Natural killer cell treated with Interleukin-12 subunit alpha and Interleukin-12 subunit beta and Interleukin-15 and Interleukin-18, amount 100 ng/mL, for 72 hours (primary cell): ENCODE measurements at regions not wholly inside any gene's neighbourhood (a gene's known extent, or its start where the extent isn't known, plus 50 kb on each side); places are given as distances from the start of the nearest gene placed in this dataset.

Experiments
- ATAC-seq, 2 donors: fragments of 150-1000 bp; cut with Tn5 transposase in 1 of 2; sonication (Bioruptor Pico), chemical (Tn5 transposase) in 1 of 2; 2 replicates each; pipeline ENCODE4 v1.10.0; 2021
- DNase-seq: peaks from one replicate; pipeline ENCODE4 v3.0.0; 2022; ENCODE audit warnings: low spot score
- H3K27ac Mint-ChIP-seq, 2 donors: 1 replicate in 1 of 2; 2 replicates in 1 of 2; pipeline ENCODE4 v1.8.0; 2022; ENCODE audit warnings: mixed read lengths in 2 of 2, mild to moderate bottlenecking in 1 of 2, moderate library complexity in 1 of 2
- H3K27me3 Mint-ChIP-seq, 2 donors: 1 replicate in 1 of 2; 2 replicates in 1 of 2; pipeline ENCODE4 v1.8.0; 2022; ENCODE audit warnings: mixed read lengths in 2 of 2
- H3K36me3 Mint-ChIP-seq: one replicate; pipeline ENCODE4 v1.8.0; 2022; ENCODE audit warnings: mixed read lengths
- H3K4me1 Mint-ChIP-seq, 2 donors: 1 replicate in 1 of 2; 2 replicates in 1 of 2; pipeline ENCODE4 v1.8.0; 2022; ENCODE audit warnings: low read depth in 2 of 2, mixed read lengths in 2 of 2, mild to moderate bottlenecking in 1 of 2
- H3K4me3 Mint-ChIP-seq: one replicate; pipeline ENCODE4 v1.8.0; 2022; ENCODE audit warnings: mixed read lengths
- H3K9me3 Mint-ChIP-seq: 2 replicates; pipeline ENCODE4 v1.8.0; 2022; ENCODE audit warnings: mixed read lengths

- DNase-seq (no peak), ATAC-seq (no peak)
- no peaks in the 10 kb centered on the region for H3K36me3 Mint-ChIP-seq
- no peak overlapping the region for H3K4me3 Mint-ChIP-seq
- peaks cover 7 to 10% of the 10 kb centered on the region in 2 donors for H3K4me1 Mint-ChIP-seq
- no peak overlapping the region for H3K27ac Mint-ChIP-seq
- peaks cover 33 to 67% of the 10 kb centered on the region in 2 donors for H3K27me3 Mint-ChIP-seq
- H3K9me3 Mint-ChIP-seq = no peaks in the 10 kb centered on the region
These were observed 90.9 kb upstream of the KLF7 start for GRCh38 chr2:207256476-207257207.

GRCh38 chr2:207257251-207258250 is 91.8 kb upstream of the KLF7 start:
- Mint-ChIP-seq H3K27ac (no peak overlapping the region), H3K4me1 (peaks cover 7 to 10% of the 10 kb centered on the region in 2 donors), H3K4me3 (no peak overlapping the region), H3K9me3 (no peaks in the 10 kb centered on the region), H3K27me3 (peaks cover 31 to 58% of the 10 kb centered on the region in 2 donors), H3K36me3 (no peaks in the 10 kb centered on the region)
- ATAC-seq (no peak), DNase-seq (no peak)

- Mint-ChIP-seq H3K9me3 (no peaks in the 10 kb centered on the region), H3K4me3 (no peak overlapping the region), H3K27me3 (peaks cover 27 to 57% of the 10 kb centered on the region in 2 donors), H3K27ac (no peak overlapping the region), H3K36me3 (no peaks in the 10 kb centered on the region), H3K4me1 (peaks cover 7 to 10% of the 10 kb centered on the region in 2 donors)
- no peak for DNase-seq
- ATAC-seq = no peak
These were observed 92.7 kb upstream of the KLF7 start for GRCh38 chr2:207258263-207258991.

- ATAC-seq = no peak
These were observed 94.3 kb upstream of the KLF7 start for GRCh38 chr2:207260021-207260420.

GRCh38 chr2:207260947-207261346 is 95.2 kb upstream of the KLF7 start:
- no peak overlapping the region for H3K27ac Mint-ChIP-seq
- peaks cover 19 to 36% of the 10 kb centered on the region in 2 donors for H3K27me3 Mint-ChIP-seq
- H3K36me3 Mint-ChIP-seq = no peaks in the 10 kb centered on the region
- no peak for ATAC-seq
- no peaks in the 10 kb centered on the region for H3K4me1 Mint-ChIP-seq
- H3K9me3 Mint-ChIP-seq = no peaks in the 10 kb centered on the region
- DNase-seq = no peak
- H3K4me3 Mint-ChIP-seq = no peak overlapping the region

More at GRCh38 chr2:207260021-207260420, 94.3 kb upstream of the KLF7 start:
- DNase-seq = no peak
- peak overlapping the region; percentile 9 to 52 for H3K27ac Mint-ChIP-seq
- H3K27me3 Mint-ChIP-seq = peaks cover 25 to 46% of the 10 kb centered on the region in 2 donors
- H3K9me3 Mint-ChIP-seq = no peaks in the 10 kb centered on the region
- H3K36me3 Mint-ChIP-seq = no peaks in the 10 kb centered on the region
- H3K4me3 Mint-ChIP-seq = no peak overlapping the region
- peaks cover 5 to 7% of the 10 kb centered on the region in 2 donors for H3K4me1 Mint-ChIP-seq

- H3K4me3 Mint-ChIP-seq = no peak overlapping the region
- no peaks in the 10 kb centered on the region for H3K9me3 Mint-ChIP-seq
- no peaks in the 10 kb centered on the region for H3K36me3 Mint-ChIP-seq
- H3K27ac Mint-ChIP-seq = no peak overlapping the region
- no peak for DNase-seq
- ATAC-seq = no peak
- peaks cover 19 to 34% of the 10 kb centered on the region in 2 donors for H3K27me3 Mint-ChIP-seq
- H3K4me1 Mint-ChIP-seq = no peaks in the 10 kb centered on the region
These were observed 98.6 kb upstream of the KLF7 start for GRCh38 chr2:207264310-207264709.

GRCh38 chr2:207265332-207265731 is 99.6 kb upstream of the KLF7 start:
- no peaks in the 10 kb centered on the region for H3K36me3 Mint-ChIP-seq
- H3K4me1 Mint-ChIP-seq = no peaks in the 10 kb centered on the region
- H3K4me3 Mint-ChIP-seq = no peak overlapping the region
- H3K27ac Mint-ChIP-seq = no peak overlapping the region
- no peak for DNase-seq
- ATAC-seq = no peak
- peaks cover 14 to 24% of the 10 kb centered on the region in 2 donors for H3K27me3 Mint-ChIP-seq
- no peaks in the 10 kb centered on the region for H3K9me3 Mint-ChIP-seq

- Mint-ChIP-seq H3K36me3 (no peaks in the 10 kb centered on the region), H3K27me3 (peaks cover 10 to 18% of the 10 kb centered on the region in 2 donors), H3K9me3 (no peaks in the 10 kb centered on the region), H3K4me3 (no peak overlapping the region), H3K27ac (no peak overlapping the region), H3K4me1 (no peaks in the 10 kb centered on the region)
- peak in 1 of 2 donors; percentile 16 for ATAC-seq
- no peak for DNase-seq
These were observed 100.1 kb upstream of the KLF7 start for GRCh38 chr2:207265869-207266268.

- Mint-ChIP-seq H3K27ac (no peak overlapping the region), H3K36me3 (no peaks in the 10 kb centered on the region), H3K9me3 (no peaks in the 10 kb centered on the region), H3K4me1 (no peaks in the 10 kb centered on the region), H3K4me3 (no peak overlapping the region), H3K27me3 (peaks cover 10 to 15% of the 10 kb centered on the region in 2 donors)
- ATAC-seq (no peak), DNase-seq (no peak)
These were observed 100.9 kb upstream of the KLF7 start for GRCh38 chr2:207266648-207267047.

- H3K27ac Mint-ChIP-seq = no peak overlapping the region
- peaks cover 7 to 8% of the 10 kb centered on the region in 2 donors for H3K27me3 Mint-ChIP-seq
- H3K9me3 Mint-ChIP-seq = no peaks in the 10 kb centered on the region
- ATAC-seq (no peak), DNase-seq (no peak)
- H3K4me3 Mint-ChIP-seq = no peak overlapping the region
- H3K4me1 Mint-ChIP-seq = no peaks in the 10 kb centered on the region
- no peaks in the 10 kb centered on the region for H3K36me3 Mint-ChIP-seq
These were observed 103.3 kb upstream of the KLF7 start for GRCh38 chr2:207269038-207269437.

- no peak for DNase-seq
- Mint-ChIP-seq H3K27ac (no peak overlapping the region), H3K27me3 (peaks cover 0 to 2% of the 10 kb centered on the region in 2 donors), H3K4me1 (peaks cover 0 to 2% of the 10 kb centered on the region in 2 donors), H3K36me3 (no peaks in the 10 kb centered on the region), H3K4me3 (no peak overlapping the region), H3K9me3 (no peaks in the 10 kb centered on the region)
- ATAC-seq = no peak
These were observed 108.9 kb upstream of the KLF7 start for GRCh38 chr2:207274530-207275189.

- peaks cover 0 to 2% of the 10 kb centered on the region in 2 donors for H3K27me3 Mint-ChIP-seq
- DNase-seq (no peak), ATAC-seq (no peak)
- H3K36me3 Mint-ChIP-seq = no peaks in the 10 kb centered on the region
- H3K27ac Mint-ChIP-seq = peak overlapping the region in 1 of 2 donors; percentile 28
- H3K9me3 Mint-ChIP-seq = no peaks in the 10 kb centered on the region
- H3K4me3 Mint-ChIP-seq = no peak overlapping the region
- peaks cover 0 to 3% of the 10 kb centered on the region in 2 donors for H3K4me1 Mint-ChIP-seq
These were observed 110.0 kb upstream of the KLF7 start for GRCh38 chr2:207275779-207276178.

GRCh38 chr2:207276248-207276647 is 110.5 kb upstream of the KLF7 start:
- peaks cover 0 to 3% of the 10 kb centered on the region in 2 donors for H3K4me1 Mint-ChIP-seq
- ATAC-seq (no peak), DNase-seq (no peak)
- peaks cover 0 to 2% of the 10 kb centered on the region in 2 donors for H3K27me3 Mint-ChIP-seq
- H3K9me3 Mint-ChIP-seq = no peaks in the 10 kb centered on the region
- H3K27ac Mint-ChIP-seq = no peak overlapping the region
- no peak overlapping the region for H3K4me3 Mint-ChIP-seq
- no peaks in the 10 kb centered on the region for H3K36me3 Mint-ChIP-seq
